A549 (cell line): ENCODE measurements at regions not wholly inside any gene's neighbourhood (a gene's known extent, or its start where the extent isn't known, plus 50 kb on each side); places are given as distances from the start of the nearest gene placed in this dataset.
A peak's percentile ranks its signal among the peaks of the same experiment; 100 is the strongest.

Source experiments
- ATAC-seq, 2 experiments: fragments of 200-7000 bp in 1 of 2; fragments of >200 bp in 1 of 2; cut with Nextera tagmentation in 1 of 2; cut with Tn5 transposase in 1 of 2; 3 replicates each; pipeline versions ENCODE4 v1.8.0 to v1.9.1; 2018 to 2020; ENCODE audit warnings: mild to moderate bottlenecking in 1 of 2, moderate library complexity in 1 of 2
- CTCF ChIA-PET: fragments of 300-600 bp; sonication (Branson Sonifier 250); formaldehyde crosslinking; extraction: SDS; loops from one replicate; lab custom pipeline; 2021; ENCODE audit warnings: antibody characterized with exemption, inconsistent platforms; lab: Yijun Ruan, JAX
- POLR2A ChIA-PET: fragments of 350-600 bp; formaldehyde crosslinking; extraction: SDS; loops from one replicate; lab custom pipeline; 2021; ENCODE audit warnings: antibody characterized with exemption, inconsistent platforms; lab: Yijun Ruan, JAX
- DNase-seq, 2 experiments: peaks; one replicate each; pipeline versions ENCODE4 v3.0.0 to v3.0.0-alpha.2; 2011 to 2016; ENCODE audit warnings: low read depth in 1 of 2, low spot score in 1 of 2
- FAIRE-seq: peaks from 2 replicates; lab custom pipeline; 2011; peaks lifted over from hg19 to GRCh38; lab: Jason Lieb, UNC
- H3K27ac ChIP-seq, 2 experiments: fragments of >200 bp; sonication (Bioruptor Twin); formaldehyde crosslinking; 3 replicates each; pipeline ENCODE4 v1.5.1; 2016 to 2017
- H3K4me1 ChIP-seq: fragments of >200 bp; sonication (Bioruptor Twin); formaldehyde crosslinking; 3 replicates; pipeline ENCODE4 v1.6.1; 2016
- H3K4me2 ChIP-seq: fragments of >200 bp; sonication (Bioruptor Twin); formaldehyde crosslinking; 3 replicates; pipeline ENCODE4 v1.6.1; 2016
- H3K4me3 ChIP-seq: fragments of >200 bp; sonication (Bioruptor Twin); formaldehyde crosslinking; 3 replicates; pipeline ENCODE4 v1.5.1; 2016
- H3K9me3 ChIP-seq: fragments of >200 bp; sonication (Bioruptor Twin); formaldehyde crosslinking; 3 replicates; pipeline ENCODE4 v1.6.1; 2016
- CBX2 ChIP-seq: fragments of 200-600 bp; sonication (generic); IDR thresholded peaks from 2 replicates; pipeline ENCODE4 v1.6.1; 2016; ENCODE audit warnings: low read depth, mild to moderate bottlenecking, borderline replicate concordance
- CEBPB ChIP-seq, 2 experiments: fragments of >200 bp in 1 of 2; sonication (Bioruptor Twin) in 1 of 2; formaldehyde crosslinking in 1 of 2; IDR thresholded peaks; 2 replicates each; pipeline ENCODE4 v1.6.1; 2012 to 2016
- CHD4 ChIP-seq: fragments of 200-600 bp; sonication (generic); IDR thresholded peaks from 2 replicates; pipeline ENCODE4 v1.6.1; 2016; ENCODE audit warnings: antibody characterized with exemption, mild to moderate bottlenecking, borderline replicate concordance
- EP300 ChIP-seq, 2 experiments: fragments of >200 bp; sonication (Bioruptor Twin); formaldehyde crosslinking; IDR thresholded peaks; 2 replicates in 1 of 2; 3 replicates in 1 of 2; pipeline ENCODE4 v1.6.1; 2016 to 2017
- FOSB ChIP-seq: fragments of 250-450 bp; sonication (Bioruptor Pico); IDR thresholded peaks from 2 replicates; pipeline ENCODE4 v1.5.0; 2020; ENCODE audit warnings: mild to moderate bottlenecking, moderate library complexity
- FOSL2 ChIP-seq, 2 experiments: fragments of 450-650 bp in 1 of 2; fragments of >200 bp in 1 of 2; sonication (Bioruptor Twin) in 1 of 2; formaldehyde crosslinking; IDR thresholded peaks; 2 replicates each; pipeline versions ENCODE4 v1.5.0 to v1.6.1; 2016 to 2020; ENCODE audit warnings: mild to moderate bottlenecking in 1 of 2, moderate library complexity in 1 of 2
- FOXS1 ChIP-seq: fragments of 250-450 bp; sonication (Bioruptor Pico); IDR thresholded peaks from 2 replicates; pipeline ENCODE4 v1.5.0; 2020; ENCODE audit warnings: mild to moderate bottlenecking, moderate library complexity
- HEYL ChIP-seq: fragments of 250-450 bp; sonication (Bioruptor Pico); IDR thresholded peaks from 2 replicates; pipeline ENCODE4 v1.8.0; 2021; ENCODE audit warnings: mild to moderate bottlenecking, moderate library complexity
- HOXA7 ChIP-seq: fragments of 250-450 bp; sonication (Bioruptor Pico); IDR thresholded peaks from 2 replicates; pipeline ENCODE4 v1.5.0; 2020; ENCODE audit warnings: mild to moderate bottlenecking, moderate library complexity
- HOXB5 ChIP-seq: fragments of 250-450 bp; sonication (Bioruptor Pico); IDR thresholded peaks from 2 replicates; pipeline ENCODE4 v1.5.0; 2020; ENCODE audit warnings: mild to moderate bottlenecking, moderate library complexity
- JUN ChIP-seq, 2 experiments: fragments of >200 bp; sonication (Bioruptor Twin); formaldehyde crosslinking; IDR thresholded peaks; 2 replicates in 1 of 2; 3 replicates in 1 of 2; pipeline ENCODE4 v1.6.1; 2016 to 2017
- JUNB ChIP-seq: fragments of >200 bp; sonication (Bioruptor Twin); formaldehyde crosslinking; IDR thresholded peaks from 2 replicates; pipeline ENCODE4 v1.6.1; 2016
- MAFK ChIP-seq: fragments of 450-650 bp; IDR thresholded peaks from 2 replicates; pipeline ENCODE4 v1.6.1; 2014; ENCODE audit not compliant: partially characterized antibody
- MAZ ChIP-seq: fragments of 150-350 bp; IDR thresholded peaks from 2 replicates; pipeline ENCODE4 v1.6.1; 2014; ENCODE audit warnings: antibody characterized with exemption, low read depth, low read length, borderline replicate concordance
- MYC ChIP-seq: IDR thresholded peaks from 2 replicates; pipeline ENCODE4 v1.6.1; 2012; ENCODE audit warnings: mild to moderate bottlenecking, inconsistent platforms, low read length, improper control_type of control experiment, borderline replicate concordance
- NFE2L2 ChIP-seq: fragments of 150-350 bp; conservative IDR thresholded peaks from 2 replicates; pipeline ENCODE4 v1.6.1; 2014; ENCODE audit warnings: low read length
- POLR2A ChIP-seq: IDR thresholded peaks from 2 replicates; pipeline ENCODE4 v1.6.1; 2012; ENCODE audit warnings: mild to moderate bottlenecking, low read length
- RFX5 ChIP-seq: fragments of 450-650 bp; IDR thresholded peaks from 2 replicates; pipeline ENCODE4 v1.7.1; 2014; ENCODE audit warnings: antibody characterized with exemption, mild to moderate bottlenecking, moderate library complexity
- TFCP2L1 ChIP-seq: fragments of 250-450 bp; sonication (Bioruptor Pico); IDR thresholded peaks from 2 replicates; pipeline ENCODE4 v1.5.0; 2021; ENCODE audit warnings: mild to moderate bottlenecking
- ZC3H11A ChIP-seq: fragments of 450-650 bp; IDR thresholded peaks from 2 replicates; pipeline ENCODE4 v1.6.1; 2014; ENCODE audit warnings: antibody characterized with exemption, mild to moderate bottlenecking
- ZNF302 ChIP-seq: fragments of 250-450 bp; sonication (Bioruptor Pico); IDR thresholded peaks from 2 replicates; pipeline ENCODE4 v1.9.0; 2021; ENCODE audit warnings: inconsistent platforms, mild to moderate bottlenecking, moderate library complexity
- WGBS: methylation state at CpG from one replicate; pipeline ENCODE4 v1.1.6; 2017; ENCODE audit errors: missing lambda C conversion rate; 5-methylcytosine and 5-hydroxymethylcytosine counted together
- TF ChIP-seq, protein P1 (sequence below): fragments of 450-650 bp; IDR thresholded peaks from 2 replicates; pipeline ENCODE4 v1.6.1; 2014; ENCODE audit warnings: antibody characterized with exemption
- TF ChIP-seq, protein P2 (sequence below): IDR thresholded peaks from 2 replicates; pipeline ENCODE4 v1.6.1; 2012

DNA sequence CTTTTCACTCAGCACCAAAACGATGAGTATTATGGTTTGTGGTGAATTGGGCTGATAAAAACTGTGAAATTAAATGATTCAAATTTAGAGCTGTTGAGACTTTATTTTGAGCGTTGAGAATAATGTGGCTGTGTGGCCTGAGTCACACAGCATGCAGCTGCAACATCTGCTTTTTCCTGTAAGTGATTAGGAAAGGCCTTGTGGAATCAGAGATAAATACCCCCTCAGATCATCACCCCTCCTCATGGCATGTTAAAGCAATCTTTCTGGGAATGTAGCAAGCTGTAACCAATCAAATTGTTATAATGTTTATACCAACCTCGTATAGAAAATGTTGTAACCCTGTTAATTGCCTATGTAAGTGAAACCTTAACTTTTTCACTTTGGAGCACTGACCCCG, 90.0 kb upstream of the GRPR start:
- no peak overlapping the region for H3K4me3 ChIP-seq
- H3K27ac ChIP-seq: no peak overlapping the region
- DNase-seq: no peak
- 66% methylated on average over 4 of the region's 4 CpGs for WGBS
- TF ChIP-seq TFCP2L1 (CRISPR knock-in tag): no peak
- TF ChIP-seq POLR2A: no peak
- TF ChIP-seq MAZ: no peak
- TF ChIP-seq HEYL (CRISPR knock-in tag): no peak
- no peak for FAIRE-seq
- CTCF ChIA-PET: no interaction called here
- H3K4me1 ChIP-seq: no peaks in the 10 kb centered on the region
- H3K4me2 ChIP-seq: no peak overlapping the region
- H3K9me3 ChIP-seq: no peaks in the 10 kb centered on the region
- ATAC-seq: no peak
- POLR2A ChIA-PET: no interaction called here

GRCh38 chrX:16028576-16028975, 94.8 kb upstream of the GRPR start:
- H3K4me1 ChIP-seq: peaks cover 19% of the 10 kb centered on the region
- TF ChIP-seq HOXB5 (CRISPR knock-in tag): no peak
- TF ChIP-seq MYC: no peak
- TF ChIP-seq, protein P1, sequence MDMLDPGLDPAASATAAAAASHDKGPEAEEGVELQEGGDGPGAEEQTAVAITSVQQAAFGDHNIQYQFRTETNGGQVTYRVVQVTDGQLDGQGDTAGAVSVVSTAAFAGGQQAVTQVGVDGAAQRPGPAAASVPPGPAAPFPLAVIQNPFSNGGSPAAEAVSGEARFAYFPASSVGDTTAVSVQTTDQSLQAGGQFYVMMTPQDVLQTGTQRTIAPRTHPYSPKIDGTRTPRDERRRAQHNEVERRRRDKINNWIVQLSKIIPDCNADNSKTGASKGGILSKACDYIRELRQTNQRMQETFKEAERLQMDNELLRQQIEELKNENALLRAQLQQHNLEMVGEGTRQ: no peak
- TF ChIP-seq CHD4: no peak
- no peak for TF ChIP-seq ZNF302
- TF ChIP-seq CEBPB (IDR thresholded peaks at IDR 0.05): no peak
- no peak for TF ChIP-seq HOXA7 (CRISPR knock-in tag)
- TF ChIP-seq RFX5: no peak
- TF ChIP-seq FOXS1 (CRISPR knock-in tag): no peak
- TF ChIP-seq, protein P2, sequence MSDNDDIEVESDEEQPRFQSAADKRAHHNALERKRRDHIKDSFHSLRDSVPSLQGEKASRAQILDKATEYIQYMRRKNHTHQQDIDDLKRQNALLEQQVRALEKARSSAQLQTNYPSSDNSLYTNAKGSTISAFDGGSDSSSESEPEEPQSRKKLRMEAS: no peak
- TF ChIP-seq ZC3H11A: no peak
- no peak for TF ChIP-seq POLR2A
- no peak for TF ChIP-seq CBX2
- no peak for DNase-seq
- H3K4me3 ChIP-seq: no peak overlapping the region
- ChIA-PET CTCF (no interaction called here), POLR2A (no interaction called here)
- ATAC-seq: no peak
- no peak for FAIRE-seq
- WGBS: 36% methylated on average over 1 of the region's 1 CpG
- no peak overlapping the region for H3K4me2 ChIP-seq
- H3K9me3 ChIP-seq: peaks cover under 1% of the 10 kb centered on the region; the same call in 1 of the 3 replicates
- no peak overlapping the region for H3K27ac ChIP-seq

DNA sequence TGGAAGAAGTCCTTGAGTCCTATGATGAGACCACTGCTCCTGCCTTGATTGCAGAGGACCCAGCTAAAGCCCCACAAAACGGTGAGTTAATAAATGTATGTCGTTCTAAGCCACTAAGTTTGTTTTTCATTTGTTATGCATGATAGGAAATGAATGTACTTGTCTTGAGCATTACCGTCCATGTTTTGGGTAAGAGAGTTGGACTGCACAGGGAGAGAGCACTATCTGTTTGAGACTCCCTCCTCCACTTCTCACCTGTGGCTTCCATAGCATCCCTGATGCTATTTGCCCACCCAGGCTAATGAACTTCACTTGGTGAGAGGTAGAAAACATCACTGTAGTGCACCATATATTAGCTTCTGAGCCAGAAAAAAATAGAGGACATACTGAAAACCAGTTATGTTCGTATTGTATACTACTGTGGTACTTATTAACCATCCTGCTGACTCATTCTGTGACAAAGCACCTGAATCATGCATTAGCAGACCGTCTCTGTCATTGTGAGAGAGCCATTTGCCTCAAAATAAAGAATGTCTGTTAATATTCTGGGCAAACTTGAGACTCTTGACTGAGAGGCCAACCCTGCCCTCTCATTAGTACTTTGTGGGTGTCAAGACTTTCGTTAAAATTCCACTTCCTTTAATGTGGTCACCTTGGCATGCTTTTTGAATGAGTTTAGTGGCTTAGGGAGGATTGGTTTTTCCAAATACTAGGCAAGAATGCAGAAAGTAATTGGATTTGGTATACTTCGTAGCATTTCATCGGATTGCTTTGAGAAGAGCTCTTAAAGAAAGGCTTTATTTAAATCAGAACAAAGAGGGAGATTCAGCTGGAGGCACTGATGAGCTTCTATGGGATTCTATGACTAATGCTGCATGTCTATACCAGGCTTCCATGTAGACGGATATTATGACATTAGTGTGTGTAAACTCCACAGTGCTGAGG, 99.3 kb upstream of the GRPR start:
- peak; percentile 95 to 97 for ATAC-seq
- FAIRE-seq: peak; percentile 99
- ChIA-PET POLR2A (no interaction called here), CTCF (interaction anchor here (1.2 kb wide), 1 partner anchor 94 kb away, joined by 3 read pairs; no protein-coding TSS in a partner anchor)
- DNase-seq: peak; percentile 50 to 79
- peak overlapping the region; percentile 94 to 96 for H3K27ac ChIP-seq
- H3K4me3 ChIP-seq: no peak overlapping the region
- 2% methylated on average over 9 of the region's 9 CpGs for WGBS
- H3K4me1 ChIP-seq: peaks cover 36% of the 10 kb centered on the region
- peaks cover 5% of the 10 kb centered on the region; the same call in 1 of the 3 replicates for H3K9me3 ChIP-seq
- peak; percentile 92 for TF ChIP-seq MAFK
- TF ChIP-seq JUNB: peak; percentile 63; the same call in 1 of the 2 replicates
- TF ChIP-seq NFE2L2: peak; percentile 53; the same call in 1 of the 2 replicates
- TF ChIP-seq JUN (IDR thresholded peaks at IDR 0.05): peak; percentile 24 to 26; a peak in 2 of 5 replicates
- peak in 1 of 2 experiments; percentile 18; a peak in 1 of 5 replicates for TF ChIP-seq EP300 (IDR thresholded peaks at IDR 0.05)
- TF ChIP-seq, protein P1: no peak
- no peak for TF ChIP-seq CHD4
- TF ChIP-seq FOSL2 (IDR thresholded peaks at IDR 0.05): peak; percentile 72
- TF ChIP-seq FOSL2 (CRISPR knock-in tag; IDR thresholded peaks at IDR 0.05): peak; percentile 84
- TF ChIP-seq FOSB (CRISPR knock-in tag): no peak
- peak overlapping the region; percentile 91 for H3K4me2 ChIP-seq
